B cell (primary cell): ENCODE measurements at regions not wholly inside any gene's neighbourhood (a gene's known extent, or its start where the extent isn't known, plus 50 kb on each side); places are given as distances from the start of the nearest gene placed in this dataset.

ENCODE experiments used
- ATAC-seq: fragments of 200-7000 bp; cut with Tn5 transposase; one replicate; pipeline ENCODE4 v1.10.0; 2021; ENCODE audit warnings: low read depth, mild to moderate bottlenecking, moderate number of reproducible peaks, moderate library complexity
- CTCF ChIA-PET: fragments of 350-600 bp; sonication (Branson Sonifier 250); formaldehyde crosslinking; loops from one replicate; lab custom pipeline; 2021; ENCODE audit warnings: antibody characterized with exemption, inconsistent platforms; lab: Charles Lee
- POLR2A ChIA-PET: fragments of 350-600 bp; sonication (Branson Sonifier 250); formaldehyde crosslinking; loops from one replicate; lab custom pipeline; 2021; ENCODE audit warnings: antibody characterized with exemption; lab: Charles Lee
- DNase-seq: peaks from one replicate; pipeline ENCODE4 v3.0.0; 2013
- H2AFZ ChIP-seq: 2 replicates; pipeline ENCODE4 v1.6.1; 2012; ENCODE audit warnings: mild to moderate bottlenecking, low read depth, low read length; ENCODE audit not compliant: insufficient read depth, poor library complexity, severe bottlenecking
- H3K27ac ChIP-seq, 2 donors: 1 replicate in 1 of 2; 2 replicates in 1 of 2; pipeline ENCODE4 v1.5.1; 2012 to 2013; ENCODE audit warnings: low read length in 2 of 2, mild to moderate bottlenecking in 2 of 2, moderate library complexity in 1 of 2
- H3K27me3 ChIP-seq, 4 experiments: fragments of 200-600 bp in 1 of 4; sonication (generic) in 1 of 4; replicated peaks in 1 of 4; 1 replicate in 2 of 4; 2 replicates in 2 of 4; pipeline versions ENCODE4 v1.6.1 to v1.7.0; 2013 to 2016; ENCODE audit warnings: low read length in 3 of 4, mild to moderate bottlenecking in 2 of 4, mixed read lengths in 1 of 4, moderate library complexity in 1 of 4; ENCODE audit not compliant: insufficient read depth in 4 of 4, control insufficient read depth in 3 of 4; ENCODE audit errors: control extremely low read depth in 1 of 4
- H3K36me3 ChIP-seq, 2 experiments: replicated peaks in 1 of 2; 1 replicate in 1 of 2; 2 replicates in 1 of 2; pipeline versions ENCODE4 v1.6.1 to v1.7.1; 2013; ENCODE audit warnings: low read length in 1 of 2; ENCODE audit not compliant: insufficient read depth in 2 of 2, control insufficient read depth in 1 of 2; ENCODE audit errors: control extremely low read depth in 1 of 2, extremely low read depth in 1 of 2
- H3K4me1 ChIP-seq, 2 donors: fragments of 200-600 bp in 1 of 2; sonication (generic) in 1 of 2; 1 replicate in 1 of 2; 2 replicates in 1 of 2; pipeline versions ENCODE4 v1.5.1 to v1.6.1; 2013 to 2017; ENCODE audit warnings: low read length in 2 of 2; ENCODE audit not compliant: control insufficient read depth in 2 of 2, insufficient read depth in 2 of 2
- H3K4me2 ChIP-seq: replicated peaks from 2 replicates; pipeline ENCODE3; 2012; ENCODE audit warnings: mild to moderate bottlenecking, low read depth, low read length; ENCODE audit not compliant: poor library complexity, severe bottlenecking
- H3K4me3 ChIP-seq, 5 experiments: fragments of 200-600 bp in 1 of 5; sonication (generic) in 1 of 5; 1 replicate in 3 of 5; 2 replicates in 2 of 5; pipeline versions ENCODE4 v1.5.1 to v1.7.0; 2011 to 2016; ENCODE audit warnings: low read length in 4 of 5, mild to moderate bottlenecking in 4 of 5, low read depth in 2 of 5, control low read depth in 1 of 5, moderate library complexity in 1 of 5; ENCODE audit not compliant: insufficient read depth in 1 of 5; ENCODE audit errors: control extremely low read depth in 1 of 5, extremely low read depth in 1 of 5
- H3K79me2 ChIP-seq: fragments of 200-600 bp; sonication (generic); one replicate; pipeline ENCODE4 v1.6.0; 2016; ENCODE audit warnings: low read length; ENCODE audit not compliant: control insufficient read depth, insufficient read depth
- H3K9ac ChIP-seq: fragments of 200-600 bp; sonication (generic); 2 replicates; pipeline ENCODE4 v1.6.1; 2017; ENCODE audit warnings: mild to moderate bottlenecking, low read length, moderate library complexity
- H3K9me3 ChIP-seq, 3 donors: one replicate each; pipeline versions ENCODE4 v1.6.1 to v1.7.1; 2013; ENCODE audit warnings: low read length in 2 of 3; ENCODE audit not compliant: control insufficient read depth in 2 of 3, insufficient read depth in 1 of 3; ENCODE audit errors: control extremely low read depth in 1 of 3
- H4K20me1 ChIP-seq: 2 replicates; pipeline ENCODE4 v1.6.0; 2012; ENCODE audit warnings: mild to moderate bottlenecking, low read length; ENCODE audit not compliant: insufficient read depth, control insufficient read depth, poor library complexity, severe bottlenecking
- H3K27ac Mint-ChIP-seq: one replicate; pipeline ENCODE4 v1.8.0; 2021; ENCODE audit warnings: mixed read lengths
- H3K27me3 Mint-ChIP-seq: one replicate; pipeline ENCODE4 v1.8.0; 2021; ENCODE audit warnings: mixed read lengths
- H3K4me1 Mint-ChIP-seq: one replicate; pipeline ENCODE4 v1.8.0; 2021; ENCODE audit warnings: mixed read lengths
- H3K4me3 Mint-ChIP-seq: one replicate; pipeline ENCODE4 v1.8.0; 2021; ENCODE audit warnings: mixed read lengths
- H3K9me3 Mint-ChIP-seq: one replicate; pipeline ENCODE4 v1.8.0; 2022; ENCODE audit warnings: mixed read lengths; ENCODE audit not compliant: insufficient read depth
- CTCF ChIP-seq: fragments of 200-600 bp; IDR thresholded peaks from one replicate; pipeline ENCODE4 v1.8.0; 2022; ENCODE audit warnings: antibody characterized with exemption, mild to moderate bottlenecking
- EZH2 ChIP-seq: IDR thresholded peaks from 2 replicates; pipeline ENCODE4 v1.6.1; 2012; ENCODE audit warnings: borderline replicate concordance, low read depth, mild to moderate bottlenecking, moderate library complexity, low read length; ENCODE audit not compliant: insufficient read depth, poor library complexity, severe bottlenecking
- WGBS: methylation state at CpG from one replicate; pipeline ENCODE4 v1.1.5; 2013; ENCODE audit warnings: missing lambda C conversion rate; ENCODE audit not compliant: insufficient coverage; 5-methylcytosine and 5-hydroxymethylcytosine counted together
- intact Hi-C: fragments of 100-400 bp; cut with micrococcal nuclease; formaldehyde crosslinking; loops from one replicate; pipeline ENCODE4 v1.10.0; 2022

- H3K79me2 ChIP-seq, result no peaks in the 10 kb centered on the region
- H4K20me1 ChIP-seq, result no peaks in the 10 kb centered on the region
- H3K27ac Mint-ChIP-seq, result no peak overlapping the region
- H3K4me3 ChIP-seq, result no peak overlapping the region
- no peak overlapping the region for H3K4me3 Mint-ChIP-seq
- H3K4me1 ChIP-seq, result peaks cover 7% of the 10 kb centered on the region in 2 donors
- H3K4me2 ChIP-seq, result no peak overlapping the region
- peaks cover 0 to 28% (median 3%) of the 10 kb centered on the region in 4 experiments for H3K27me3 ChIP-seq
- no peak for TF ChIP-seq CTCF
- no peak for TF ChIP-seq EZH2
- intact Hi-C loops, result no loop called here
- DNase-seq (no peak), ATAC-seq (no peak)
- ChIA-PET POLR2A (no interaction called here), CTCF (interaction anchor here (0.9 to 1.4 kb wide), 3 partner anchors 164 to 167 kb away, joined by 3 to 6 read pairs (median 3); no protein-coding TSS in a partner anchor)
- H3K27me3 Mint-ChIP-seq, result peaks cover 42% of the 10 kb centered on the region
- H3K36me3 ChIP-seq, result no peaks in the 10 kb centered on the region
- no peak overlapping the region for H3K9ac ChIP-seq
- 55% methylated on average over 3 of the region's 4 CpGs for WGBS
- peaks cover 6% of the 10 kb centered on the region for H3K4me1 Mint-ChIP-seq
- H2AFZ ChIP-seq, result no peak overlapping the region
- H3K9me3 Mint-ChIP-seq, result no peaks in the 10 kb centered on the region
- H3K27ac ChIP-seq, result no peak overlapping the region
- peaks cover 0 to 3% (median 0%) of the 10 kb centered on the region in 3 donors for H3K9me3 ChIP-seq
Observed at GRCh38 chr17:79224476-79224875, 149.9 kb downstream of the ENGASE start.

GRCh38 chr17:79223953-79224352 lies 149.3 kb downstream of the ENGASE start:
- H3K4me1 Mint-ChIP-seq, result peaks cover 8% of the 10 kb centered on the region
- H4K20me1 ChIP-seq, result no peaks in the 10 kb centered on the region
- ChIA-PET POLR2A (no interaction called here), CTCF (interaction anchor here (0.9 to 1.1 kb wide), 2 partner anchors 167 to 168 kb away, joined by 3 read pairs; no protein-coding TSS in a partner anchor)
- H3K79me2 ChIP-seq, result no peaks in the 10 kb centered on the region
- no peaks in the 10 kb centered on the region for H3K36me3 ChIP-seq
- H3K4me3 Mint-ChIP-seq, result no peak overlapping the region
- TF ChIP-seq CTCF (no peak), EZH2 (no peak)
- H3K4me3 ChIP-seq, result no peak overlapping the region
- H2AFZ ChIP-seq, result no peak overlapping the region
- DNase-seq (no peak), ATAC-seq (no peak)
- H3K9ac ChIP-seq, result no peak overlapping the region
- WGBS, result 80% methylated on average over 8 of the region's 8 CpGs
- no peak overlapping the region for H3K4me2 ChIP-seq
- peaks cover 7% of the 10 kb centered on the region in 2 donors for H3K4me1 ChIP-seq
- peaks cover 0 to 34% (median 3%) of the 10 kb centered on the region in 4 experiments for H3K27me3 ChIP-seq
- H3K9me3 Mint-ChIP-seq, result no peaks in the 10 kb centered on the region
- no peak overlapping the region for H3K27ac Mint-ChIP-seq
- peaks cover 0 to 3% (median 0%) of the 10 kb centered on the region in 3 donors for H3K9me3 ChIP-seq
- peaks cover 48% of the 10 kb centered on the region for H3K27me3 Mint-ChIP-seq
- H3K27ac ChIP-seq, result no peak overlapping the region
- intact Hi-C loops, result no loop called here
